Epithelial cell of proximal tubule (primary cell): ENCODE measurements at regions not wholly inside any gene's neighbourhood (a gene's known extent, or its start where the extent isn't known, plus 50 kb on each side); places are given as distances from the start of the nearest gene placed in this dataset.

ENCODE experiments used
- DNase-seq: peaks from one replicate; pipeline ENCODE4 v3.0.0-alpha.2; 2011; ENCODE audit warnings: low read depth
- H3K4me3 ChIP-seq: 2 replicates; pipeline ENCODE4 v1.5.1; 2011; ENCODE audit warnings: low read depth, mild to moderate bottlenecking, low read length
- TF ChIP-seq, protein P1 (sequence below): conservative IDR thresholded peaks from 2 replicates; pipeline ENCODE4 v1.5.1; 2012; ENCODE audit warnings: low read depth, mild to moderate bottlenecking, low read length

DNA sequence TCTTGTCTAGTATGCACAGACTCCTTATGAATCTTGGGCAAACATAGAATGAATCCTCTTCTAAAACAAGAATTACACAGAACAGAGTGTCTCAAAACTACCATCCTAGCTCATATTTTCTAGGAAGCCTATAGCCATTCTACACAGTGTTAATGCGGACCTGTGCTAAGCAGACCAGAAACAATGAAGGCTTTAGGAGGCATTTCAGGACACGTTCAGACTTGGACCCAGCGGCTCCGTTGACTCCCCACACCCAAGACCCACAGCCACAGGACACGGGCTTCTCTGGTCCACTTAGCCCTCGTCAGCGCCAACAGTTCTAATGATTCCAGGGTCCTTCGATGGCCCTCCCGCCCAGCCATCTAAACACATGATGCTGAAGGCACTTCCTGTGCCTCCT, 182.2 kb downstream of the BCL11A start:
- DNase-seq, result no peak
- TF ChIP-seq, protein P1, sequence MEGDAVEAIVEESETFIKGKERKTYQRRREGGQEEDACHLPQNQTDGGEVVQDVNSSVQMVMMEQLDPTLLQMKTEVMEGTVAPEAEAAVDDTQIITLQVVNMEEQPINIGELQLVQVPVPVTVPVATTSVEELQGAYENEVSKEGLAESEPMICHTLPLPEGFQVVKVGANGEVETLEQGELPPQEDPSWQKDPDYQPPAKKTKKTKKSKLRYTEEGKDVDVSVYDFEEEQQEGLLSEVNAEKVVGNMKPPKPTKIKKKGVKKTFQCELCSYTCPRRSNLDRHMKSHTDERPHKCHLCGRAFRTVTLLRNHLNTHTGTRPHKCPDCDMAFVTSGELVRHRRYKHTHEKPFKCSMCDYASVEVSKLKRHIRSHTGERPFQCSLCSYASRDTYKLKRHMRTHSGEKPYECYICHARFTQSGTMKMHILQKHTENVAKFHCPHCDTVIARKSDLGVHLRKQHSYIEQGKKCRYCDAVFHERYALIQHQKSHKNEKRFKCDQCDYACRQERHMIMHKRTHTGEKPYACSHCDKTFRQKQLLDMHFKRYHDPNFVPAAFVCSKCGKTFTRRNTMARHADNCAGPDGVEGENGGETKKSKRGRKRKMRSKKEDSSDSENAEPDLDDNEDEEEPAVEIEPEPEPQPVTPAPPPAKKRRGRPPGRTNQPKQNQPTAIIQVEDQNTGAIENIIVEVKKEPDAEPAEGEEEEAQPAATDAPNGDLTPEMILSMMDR, result no peak
- no peak overlapping the region for H3K4me3 ChIP-seq

DNA sequence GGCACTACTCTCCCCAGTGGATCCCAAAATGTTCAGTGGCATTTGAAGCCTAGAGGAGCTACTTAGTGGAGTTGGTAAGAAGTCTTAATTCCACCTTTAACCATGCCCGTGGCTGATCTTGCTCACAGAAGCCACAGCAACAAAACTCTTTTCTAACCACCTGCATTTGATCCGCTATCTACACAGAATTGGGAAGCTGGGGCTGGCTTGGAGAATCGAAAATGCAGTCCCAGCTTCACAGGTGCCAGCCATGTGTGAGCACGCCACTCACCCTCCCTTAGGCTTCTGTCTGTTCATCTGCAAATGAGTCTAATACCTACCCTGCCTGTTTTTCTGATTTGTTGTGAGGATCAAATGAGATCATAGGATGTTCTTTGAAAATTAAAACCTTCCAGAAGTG, 182.6 kb downstream of the BCL11A start:
- TF ChIP-seq, protein P1, result no peak
- no peak for DNase-seq
- no peak overlapping the region for H3K4me3 ChIP-seq

DNA sequence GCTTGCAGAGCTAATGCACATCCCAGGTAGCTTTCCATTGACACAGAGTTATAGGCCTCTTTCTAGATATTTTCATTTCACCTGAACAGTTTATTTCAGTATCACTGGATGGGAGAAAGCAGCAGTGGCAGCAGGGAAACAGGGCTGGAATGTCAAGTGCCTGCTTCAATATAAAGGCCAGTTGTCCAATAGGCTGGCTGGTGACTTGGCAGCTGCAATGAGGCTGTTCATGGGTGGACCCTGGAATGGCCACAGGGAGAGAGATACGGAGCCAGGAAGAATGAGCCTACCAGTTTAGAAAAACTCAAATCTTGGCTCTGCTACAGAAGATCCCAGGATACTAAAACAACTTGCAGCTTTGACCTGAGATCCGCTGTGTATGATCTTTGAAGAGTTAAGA, 185.0 kb downstream of the BCL11A start:
- DNase-seq, result no peak
- TF ChIP-seq, protein P1, result no peak
- H3K4me3 ChIP-seq, result no peak overlapping the region

DNA sequence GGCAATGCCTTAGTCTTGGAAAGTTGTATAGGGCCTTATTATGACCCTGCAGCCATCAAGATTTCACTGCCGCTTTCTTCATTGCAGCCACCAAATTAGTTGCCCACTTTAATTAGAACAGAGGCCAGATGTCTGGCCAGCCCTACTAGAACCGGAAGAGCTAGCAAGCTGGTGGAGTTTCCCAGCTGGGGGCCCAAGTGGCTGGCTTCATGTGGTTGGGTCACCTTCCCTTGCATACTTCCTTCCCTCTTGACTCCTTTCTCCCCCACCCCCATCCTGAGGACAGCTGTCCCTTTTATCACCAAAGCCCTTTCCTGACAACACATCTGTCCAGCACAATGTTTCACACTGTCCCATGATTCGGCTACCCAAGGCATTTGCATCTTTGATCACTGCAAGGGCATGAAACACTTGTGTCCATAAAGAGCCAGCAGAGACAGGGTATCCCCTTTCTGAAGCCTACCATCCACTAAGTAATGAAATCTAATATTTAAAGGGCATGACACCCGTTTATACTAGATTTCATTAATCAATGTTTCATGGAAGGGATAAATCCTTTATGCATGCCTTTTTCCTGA, 187.2 kb downstream of the BCL11A start:
- no peak overlapping the region for H3K4me3 ChIP-seq
- no peak for DNase-seq
- TF ChIP-seq, protein P1, result no peak

DNA sequence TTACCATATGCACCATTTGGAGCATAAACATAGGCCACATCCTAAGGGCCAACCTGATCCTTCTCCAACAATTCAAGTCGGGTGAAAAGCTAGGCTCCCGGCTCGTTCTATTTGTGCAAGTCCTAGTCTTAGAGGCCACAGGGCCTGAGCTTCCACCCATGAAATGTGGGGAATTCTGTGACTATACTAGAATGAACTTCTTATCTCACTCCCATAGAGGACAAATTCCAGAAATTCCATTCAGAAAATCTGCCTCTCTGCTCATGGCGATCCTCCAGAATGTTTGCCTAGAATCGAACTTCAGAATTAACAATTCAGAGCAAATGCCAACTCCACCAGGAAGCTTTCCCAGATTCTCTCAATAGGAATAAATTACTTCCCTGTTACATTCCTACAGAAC, 187.9 kb downstream of the BCL11A start:
- TF ChIP-seq, protein P1, result no peak

DNA sequence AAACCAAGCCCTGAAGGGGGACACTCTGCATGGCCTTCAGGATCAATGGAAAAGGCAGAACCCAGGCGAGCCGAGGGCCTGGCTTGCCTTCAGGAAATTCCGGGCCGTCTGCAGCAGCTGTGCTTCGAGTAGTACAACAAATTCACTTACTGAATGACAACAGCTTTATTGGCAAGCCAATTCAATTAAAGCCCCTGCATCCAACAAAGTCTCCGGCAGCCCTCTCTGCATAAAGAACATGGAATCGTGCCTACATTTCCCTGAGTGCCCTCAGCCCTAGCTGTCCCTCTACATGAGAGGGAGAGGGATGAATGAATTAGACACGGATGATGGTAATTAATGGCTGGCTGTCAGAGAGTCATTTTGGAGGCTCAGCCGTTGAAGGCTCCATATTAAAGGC, 189.0 kb downstream of the BCL11A start:
- no peak for DNase-seq
- TF ChIP-seq, protein P1, result no peak
- H3K4me3 ChIP-seq, result no peak overlapping the region

More for the DNA sequence above, 187.9 kb downstream of the BCL11A start:
- H3K4me3 ChIP-seq, result no peak overlapping the region
- no peak for DNase-seq

DNA sequence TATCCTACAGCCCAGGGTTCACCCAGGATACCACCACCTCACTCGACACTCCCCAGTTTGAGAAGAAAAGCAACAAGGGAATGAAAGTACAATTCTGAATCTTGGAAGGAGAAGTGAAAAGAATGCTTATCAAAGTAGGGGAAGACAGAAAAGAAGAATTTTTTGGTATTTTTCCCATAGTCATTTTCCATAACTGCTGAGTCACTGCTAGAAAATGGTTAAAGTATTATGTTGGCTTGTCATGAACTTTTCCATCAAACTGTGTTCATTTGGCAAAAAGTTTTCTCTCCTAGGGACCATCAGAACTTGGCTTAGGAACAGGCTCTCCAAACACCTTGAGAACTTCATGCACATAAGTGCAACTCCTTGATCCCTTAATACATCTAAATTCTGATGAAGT, 192.0 kb downstream of the BCL11A start:
- no peak overlapping the region for H3K4me3 ChIP-seq
- no peak for DNase-seq
- TF ChIP-seq, protein P1, result no peak
